GM12873 (cell line): ENCODE measurements at regions not wholly inside any gene's neighbourhood (a gene's known extent, or its start where the extent isn't known, plus 50 kb on each side); places are given as distances from the start of the nearest gene placed in this dataset.

Experiments used
- CTCF ChIP-seq: IDR thresholded peaks from 2 replicates; pipeline ENCODE4 v1.5.1; 2012; ENCODE audit warnings: low read depth, mild to moderate bottlenecking, moderate library complexity, low read length, control low read depth; ENCODE audit not compliant: insufficient read depth; ENCODE audit errors: missing control alignments

GRCh38 chr4:111546881-111547280 is 598.4 kb upstream of the FAM241A start:
- TF ChIP-seq CTCF = no peak

DNA sequence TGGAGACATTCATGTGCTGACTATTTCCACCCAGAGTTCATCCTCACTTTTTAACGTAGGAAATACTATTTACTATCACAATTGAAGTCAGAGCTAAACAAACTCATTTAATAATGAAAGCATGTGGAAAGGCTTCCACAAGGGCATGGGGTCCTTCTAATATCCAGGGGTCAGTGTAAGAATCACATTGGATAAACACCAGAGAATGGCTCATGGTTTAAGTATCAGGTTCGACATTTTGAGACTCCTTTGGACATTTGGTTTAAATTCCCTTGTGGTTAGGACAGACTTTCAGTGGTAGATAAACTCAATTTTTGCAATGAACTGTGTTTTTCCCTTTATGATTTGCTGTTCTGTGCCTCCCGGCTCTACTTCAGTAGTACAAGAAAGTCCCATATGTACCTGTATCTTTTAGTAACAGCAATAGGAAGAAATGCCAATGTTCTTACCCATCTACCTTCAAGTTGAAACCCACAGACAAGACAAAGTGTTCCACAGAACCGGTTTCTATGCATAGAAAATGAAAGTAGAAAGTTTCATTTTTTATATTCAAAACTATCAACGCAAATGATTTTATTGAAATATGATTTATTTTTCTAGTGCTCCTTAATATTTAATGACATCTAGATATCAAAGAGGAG is 589.0 kb upstream of the FAM241A start:
- no peak for TF ChIP-seq CTCF

DNA sequence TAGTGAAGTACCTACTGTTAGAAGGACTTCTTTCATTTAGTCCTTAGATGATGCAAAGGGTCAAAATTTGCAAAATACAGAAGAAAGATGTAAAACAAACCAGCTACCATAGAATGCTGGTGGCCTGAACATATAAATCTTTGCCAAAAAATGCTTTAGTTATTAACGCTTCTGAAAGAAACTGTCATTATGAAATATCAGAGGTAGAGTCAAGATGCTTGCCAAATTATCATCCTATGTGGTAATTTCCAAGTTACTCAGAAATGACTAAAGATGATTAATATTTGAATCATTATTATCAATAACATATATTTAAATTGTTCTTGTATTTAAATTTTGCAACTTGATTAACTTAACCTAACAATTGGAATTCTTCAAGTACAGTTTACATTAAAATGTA is 588.4 kb upstream of the FAM241A start:
- no peak for TF ChIP-seq CTCF

DNA sequence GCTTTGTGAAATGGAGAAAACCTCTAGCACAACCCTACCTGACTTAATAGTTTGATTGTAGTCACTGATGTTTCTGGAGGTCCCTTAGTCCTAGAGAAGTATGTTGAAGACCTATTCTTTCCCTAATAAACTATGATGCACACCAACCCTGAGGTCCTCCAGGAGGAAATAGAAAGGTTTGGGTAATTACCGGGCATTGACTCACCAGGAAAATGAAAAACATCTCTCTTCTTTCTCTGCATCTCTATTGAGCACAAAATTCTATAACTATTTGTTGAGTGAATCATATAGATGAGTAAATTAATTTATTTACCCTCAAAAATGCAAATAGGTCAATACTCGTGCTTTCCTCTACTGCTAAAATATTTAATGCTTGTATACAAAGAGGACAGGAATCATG is 582.4 kb upstream of the FAM241A start:
- no peak for TF ChIP-seq CTCF

DNA sequence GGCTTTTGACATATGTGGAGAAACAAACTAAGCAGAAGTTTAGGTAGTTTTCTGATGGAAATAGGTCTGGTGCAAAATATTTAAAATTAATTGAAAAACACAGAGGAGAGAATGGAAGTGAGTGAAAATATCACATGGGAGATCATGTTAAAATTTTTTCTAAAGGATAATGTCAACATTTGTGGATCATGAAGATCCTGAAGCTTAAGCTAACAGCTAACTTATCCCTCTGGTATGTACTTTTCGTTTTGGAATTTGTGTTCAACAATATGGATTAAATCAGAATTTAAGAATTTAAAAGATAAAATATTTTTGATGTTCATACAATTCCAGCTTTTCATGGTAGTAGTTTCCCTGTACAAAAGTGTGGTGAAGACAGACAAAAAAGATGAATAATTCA is 572.8 kb upstream of the FAM241A start:
- TF ChIP-seq CTCF = no peak

DNA sequence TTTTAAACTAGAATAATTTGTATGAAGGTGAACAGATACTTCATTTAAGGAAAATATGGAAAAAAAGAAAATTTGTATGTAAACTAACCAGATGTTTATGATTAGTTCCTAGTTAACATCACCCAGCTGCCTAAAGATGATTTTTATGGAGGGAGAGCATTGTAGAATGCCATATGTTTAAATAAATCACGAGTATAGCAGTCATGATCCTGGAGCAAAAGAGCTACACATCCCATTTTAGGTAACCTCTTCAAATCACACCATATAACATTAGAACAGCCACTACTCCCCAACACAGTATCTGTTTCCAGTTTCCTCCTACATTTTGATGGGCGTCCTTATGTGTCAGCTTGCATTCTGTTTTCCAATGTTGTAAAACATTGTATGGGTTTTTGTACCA is 571.9 kb upstream of the FAM241A start:
- no peak for TF ChIP-seq CTCF

DNA sequence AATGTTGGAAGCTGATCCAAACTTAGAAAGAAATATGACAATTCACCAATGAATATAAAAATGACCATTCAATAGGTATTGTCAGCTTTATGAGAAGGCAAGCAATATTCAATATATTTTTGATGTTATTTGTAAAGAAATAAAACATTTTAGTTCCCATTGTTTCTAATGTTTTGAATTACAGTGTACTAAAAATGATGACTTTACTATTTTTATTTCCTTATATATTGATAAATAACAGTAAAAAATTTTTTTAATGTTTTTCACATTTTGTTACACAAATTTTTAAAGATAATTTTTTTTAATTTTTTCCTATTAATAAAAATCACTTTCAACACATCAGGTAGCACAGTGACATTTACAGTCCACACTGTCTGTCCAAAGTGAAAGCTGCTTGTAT is 565.5 kb upstream of the FAM241A start:
- TF ChIP-seq CTCF = no peak
